Erythroblast (primary cell): ENCODE measurements at regions not wholly inside any gene's neighbourhood (a gene's known extent, or its start where the extent isn't known, plus 50 kb on each side); places are given as distances from the start of the nearest gene placed in this dataset.

ENCODE experiments used
- DNase-seq, 2 experiments: peaks; one replicate each; lab custom pipeline; 2025; lab: John Stamatoyannopoulos, UW
- GATA1 ChIP-seq: IDR thresholded peaks from 2 replicates; pipeline ENCODE4 v1.6.1; 2011; ENCODE audit warnings: low read depth, mild to moderate bottlenecking, control low read depth, low read length, moderate library complexity
- POLR2A ChIP-seq: IDR thresholded peaks from 2 replicates; pipeline ENCODE4 v1.6.1; 2011; ENCODE audit warnings: mild to moderate bottlenecking, low read length

DNA sequence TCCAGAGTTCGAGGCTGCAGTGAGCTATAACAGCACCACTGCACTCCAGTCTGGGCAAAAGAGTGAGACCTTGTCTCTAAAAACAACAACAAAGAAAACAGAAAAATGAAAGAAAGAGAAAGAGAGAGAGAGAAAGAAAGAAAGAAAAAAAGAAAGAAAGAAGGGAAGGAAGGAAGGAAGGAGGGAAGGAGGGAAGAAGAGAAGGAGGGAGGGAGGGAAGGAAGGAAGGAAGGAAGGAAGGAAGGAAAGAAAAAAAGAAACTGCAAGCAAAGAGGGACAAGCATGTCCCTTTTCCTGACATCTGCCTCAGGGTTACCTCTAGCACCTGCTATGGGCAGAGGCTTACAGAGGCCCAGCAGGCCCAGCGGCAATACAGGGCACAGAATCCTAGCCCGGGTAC is 475.0 kb downstream of the MIAT start:
- TF ChIP-seq GATA1 (no peak), POLR2A (no peak)
- DNase-seq, result no peak

DNA sequence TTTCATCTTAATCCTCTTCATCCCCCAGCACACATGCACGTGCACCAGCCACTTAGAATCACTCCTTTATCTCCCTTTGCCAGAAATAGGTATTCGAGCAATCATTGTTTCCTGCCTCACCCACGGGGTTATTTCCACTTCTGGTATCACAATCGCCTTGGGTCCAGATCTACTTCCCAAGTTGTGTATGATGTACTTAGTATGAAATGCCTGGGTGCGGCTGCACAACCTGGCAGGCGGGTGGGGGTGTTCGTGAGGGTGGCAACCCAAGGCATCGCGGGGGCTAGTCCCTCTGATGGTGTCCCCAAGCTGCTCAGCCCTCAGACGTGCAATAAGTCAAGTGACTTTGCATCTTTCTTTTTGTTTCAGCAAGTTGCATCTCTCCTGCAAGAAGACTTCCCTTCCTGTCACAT is 475.6 kb downstream of the MIAT start:
- peak; percentile 44 to 80 for DNase-seq

DNA sequence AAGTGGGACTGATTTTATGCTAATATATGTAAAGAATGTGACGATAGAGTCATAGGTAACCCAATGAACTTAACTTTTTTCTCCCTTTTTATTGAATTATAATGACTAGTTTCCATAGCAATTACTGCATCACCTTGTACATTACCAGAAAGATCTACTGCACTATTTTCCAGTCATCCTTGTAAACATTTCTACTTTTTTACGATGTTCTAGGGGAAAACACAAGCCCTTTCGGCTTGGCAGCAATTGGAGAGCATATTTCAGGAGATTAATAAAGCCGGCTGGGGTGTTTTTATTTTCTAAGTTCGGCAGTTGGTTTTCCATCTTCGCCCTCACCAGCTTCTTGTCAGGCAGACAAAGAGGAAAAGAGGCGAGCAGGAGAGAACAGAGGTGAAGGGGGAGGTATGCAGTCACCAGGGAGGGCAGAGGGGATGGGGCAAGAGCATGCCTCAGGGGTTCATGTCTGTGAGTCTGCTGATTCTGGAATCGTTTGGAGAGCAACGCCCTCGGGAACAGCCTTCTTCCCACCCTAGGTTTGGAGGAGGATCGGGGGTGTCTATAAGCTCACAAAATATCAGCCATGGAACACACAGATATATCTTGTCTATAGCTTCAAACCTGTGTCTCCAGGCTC is 476.4 kb downstream of the MIAT start:
- peak in 1 of 2 experiments; percentile 47 for DNase-seq

More for the DNA sequence above, 475.6 kb downstream of the MIAT start:
- TF ChIP-seq POLR2A (no peak), GATA1 (no peak)

DNA sequence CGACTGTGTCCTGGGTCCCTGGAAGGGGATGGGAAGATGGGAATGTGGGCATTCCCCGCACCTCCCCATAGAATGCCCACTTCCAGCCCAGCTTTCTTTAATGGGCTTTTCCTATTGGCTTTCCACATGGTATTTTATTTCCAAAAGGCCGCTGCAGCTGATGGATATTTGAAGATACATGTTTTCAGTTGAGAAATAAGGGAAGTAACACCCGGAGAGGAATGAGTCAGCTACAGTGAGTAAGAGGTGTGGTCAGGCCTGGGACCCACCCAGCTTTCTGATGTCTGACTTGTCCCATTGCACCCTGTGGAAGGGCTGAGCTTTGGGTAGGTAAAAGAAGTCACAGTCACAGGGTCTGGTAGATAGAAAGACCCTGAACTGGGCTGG is 476.9 kb downstream of the MIAT start:
- TF ChIP-seq GATA1 (no peak), POLR2A (no peak)
- peak; percentile 61 to 83 for DNase-seq

More for the DNA sequence above, 476.4 kb downstream of the MIAT start:
- TF ChIP-seq POLR2A (no peak), GATA1 (no peak)

DNA sequence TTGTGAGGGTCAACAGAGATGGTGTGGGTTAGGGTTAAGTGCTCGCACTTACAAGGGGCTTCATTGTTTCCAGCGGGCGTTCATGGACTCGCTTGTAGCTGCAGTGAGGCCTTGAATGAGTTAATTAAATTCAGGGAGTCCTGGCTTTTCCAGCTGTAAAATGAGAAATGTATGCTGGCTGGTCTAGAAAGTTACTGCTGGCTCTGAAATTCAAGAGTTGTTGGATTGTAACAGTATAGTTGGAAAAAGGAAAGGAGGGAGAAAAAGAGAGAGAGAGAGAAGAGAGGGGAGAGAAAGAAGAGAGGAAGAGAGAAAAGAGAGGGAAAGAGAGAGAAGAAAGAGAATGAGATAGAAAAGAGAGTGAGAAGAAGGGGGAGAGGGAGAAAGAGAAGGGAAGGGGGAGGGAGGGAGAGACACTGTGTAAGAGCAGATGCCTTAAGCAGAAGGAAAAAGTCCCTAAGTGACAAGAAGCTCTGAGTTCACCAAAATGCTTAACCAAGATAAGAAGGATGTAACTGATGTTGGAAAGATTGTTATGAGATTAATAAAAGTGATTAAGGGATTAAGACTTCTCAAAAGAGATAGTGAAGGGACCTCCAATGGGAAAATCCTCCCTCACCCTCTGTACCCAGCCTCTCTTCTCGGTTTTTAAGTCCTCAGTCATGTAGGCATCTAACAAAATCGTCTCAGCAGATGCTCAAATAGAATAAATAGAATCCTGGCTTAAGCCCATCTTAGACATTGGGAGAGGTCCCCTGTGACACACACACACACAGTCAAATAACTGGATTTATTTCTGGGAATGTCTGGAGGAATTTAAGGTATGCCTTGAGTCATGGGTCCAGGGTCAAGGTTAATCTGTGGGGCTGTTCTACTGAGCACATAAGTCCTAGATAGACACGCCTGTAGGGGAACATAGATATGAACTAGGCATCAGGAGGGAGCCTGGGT is 477.9 kb downstream of the MIAT start:
- DNase-seq, result no peak
- TF ChIP-seq POLR2A (no peak), GATA1 (no peak)

DNA sequence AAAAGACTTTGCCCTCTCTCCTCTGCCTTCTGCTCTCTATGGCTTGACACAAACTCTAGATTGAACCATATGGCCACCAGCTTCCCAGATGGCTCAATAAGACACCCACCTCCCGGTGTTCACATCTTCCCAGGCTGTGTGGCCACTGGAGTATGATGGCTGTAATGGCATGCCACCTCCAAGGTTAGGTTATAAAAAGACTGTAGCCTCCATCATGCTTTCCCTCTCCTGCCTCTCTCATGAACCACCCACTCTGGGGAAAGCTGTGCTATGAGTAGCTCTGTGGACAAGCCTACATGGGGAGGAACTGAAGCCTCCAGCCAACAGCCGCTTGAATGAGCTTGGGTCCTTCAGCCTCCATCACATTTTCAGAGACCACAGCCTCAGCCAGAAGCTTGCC is 479.2 kb downstream of the MIAT start:
- no peak for TF ChIP-seq GATA1
- TF ChIP-seq POLR2A, result no peak
- no peak for DNase-seq

DNA sequence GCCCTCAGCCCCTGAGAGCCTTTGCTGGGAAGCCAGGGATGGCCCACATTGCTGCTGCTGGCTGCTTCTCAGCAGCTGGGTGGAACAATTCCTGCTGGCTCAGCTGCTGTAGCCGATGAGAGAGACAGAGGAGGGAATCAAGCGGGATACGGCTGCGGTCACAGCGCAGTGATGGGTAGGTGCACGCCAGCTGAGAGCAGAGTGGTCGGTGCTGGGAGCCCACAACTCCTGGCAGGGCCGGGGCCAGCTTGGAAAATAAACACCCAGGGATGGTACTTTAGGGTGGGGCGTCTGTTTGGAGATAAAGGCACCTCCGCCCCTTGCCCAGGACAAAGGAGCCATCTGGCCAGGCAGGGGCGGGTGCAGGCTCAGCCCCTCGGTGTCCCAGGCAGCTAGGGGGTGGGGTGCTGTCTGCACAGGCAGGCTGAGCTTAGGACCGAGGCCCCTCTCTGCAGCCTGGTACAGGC is 480.5 kb downstream of the MIAT start:
- DNase-seq, result no peak
- TF ChIP-seq POLR2A (no peak), GATA1 (no peak)

DNA sequence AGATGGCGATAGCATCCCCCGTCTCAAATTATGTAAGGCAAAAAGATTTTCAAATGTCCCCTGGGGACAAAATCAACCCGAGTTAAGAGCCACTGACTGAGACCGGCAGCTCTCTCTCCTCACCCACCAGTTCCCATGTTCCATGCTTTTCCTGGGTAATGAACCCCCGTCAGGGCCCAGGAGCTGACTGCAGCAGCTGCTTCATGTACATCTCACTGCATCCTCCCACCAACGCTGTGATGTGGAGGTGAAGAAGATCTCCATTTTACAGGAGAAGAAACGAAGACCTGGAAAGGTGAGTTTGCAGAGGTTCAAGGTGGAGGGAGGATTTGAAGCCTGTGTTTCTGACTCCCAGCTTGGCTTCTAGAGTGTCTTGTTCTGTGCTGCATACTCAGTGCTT is 481.1 kb downstream of the MIAT start:
- TF ChIP-seq POLR2A (no peak), GATA1 (no peak)
- no peak for DNase-seq

DNA sequence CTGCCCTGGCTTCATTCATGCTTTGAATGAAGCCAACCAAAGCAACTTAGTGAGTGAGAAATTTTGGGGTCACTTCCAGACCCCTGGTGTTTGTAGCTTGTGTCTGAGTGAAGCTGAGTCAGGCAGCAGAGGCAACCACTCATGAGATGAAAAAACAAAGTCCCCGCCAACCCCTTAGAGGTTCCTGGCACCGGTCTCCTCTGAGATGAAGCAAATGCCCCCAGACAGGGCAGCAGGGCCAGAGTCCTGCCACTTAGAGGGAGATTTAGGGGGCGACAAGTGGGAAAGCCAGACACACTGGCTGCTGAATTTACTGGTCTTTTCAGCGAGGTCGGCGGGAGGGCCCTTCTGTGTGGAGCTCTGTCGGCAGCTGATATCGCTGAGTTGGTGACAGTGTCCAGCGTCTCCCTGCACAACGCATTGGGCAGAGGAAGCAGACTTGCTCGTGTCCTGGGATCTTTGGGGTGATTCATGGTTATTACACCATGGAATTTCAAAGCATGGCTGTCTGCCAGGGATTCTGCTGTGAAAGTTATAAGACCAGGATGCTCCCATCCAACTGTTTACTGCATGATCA is 482.6 kb downstream of the MIAT start:
- no peak for DNase-seq
- TF ChIP-seq GATA1, result no peak
- no peak for TF ChIP-seq POLR2A

DNA sequence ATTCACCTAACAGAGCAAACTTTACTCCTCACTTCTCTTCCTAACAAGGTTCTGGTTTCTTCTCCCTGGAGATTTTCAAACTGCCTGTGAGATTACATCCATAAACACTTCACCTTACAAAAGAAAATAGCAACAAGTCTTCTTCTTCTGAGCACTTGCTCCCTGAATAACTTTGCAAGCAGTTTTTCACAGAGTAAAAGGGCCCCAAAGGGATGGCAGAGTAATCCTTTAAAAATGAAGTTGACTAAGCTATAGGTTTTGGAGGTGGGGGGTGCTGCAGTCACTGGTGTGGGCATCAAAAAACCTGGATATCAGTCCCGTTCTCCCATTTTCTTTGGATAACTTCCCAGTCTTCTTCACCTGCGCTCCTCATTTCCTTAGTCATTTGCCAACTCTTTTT is 484.9 kb downstream of the MIAT start:
- no peak for TF ChIP-seq GATA1
- DNase-seq, result no peak

DNA sequence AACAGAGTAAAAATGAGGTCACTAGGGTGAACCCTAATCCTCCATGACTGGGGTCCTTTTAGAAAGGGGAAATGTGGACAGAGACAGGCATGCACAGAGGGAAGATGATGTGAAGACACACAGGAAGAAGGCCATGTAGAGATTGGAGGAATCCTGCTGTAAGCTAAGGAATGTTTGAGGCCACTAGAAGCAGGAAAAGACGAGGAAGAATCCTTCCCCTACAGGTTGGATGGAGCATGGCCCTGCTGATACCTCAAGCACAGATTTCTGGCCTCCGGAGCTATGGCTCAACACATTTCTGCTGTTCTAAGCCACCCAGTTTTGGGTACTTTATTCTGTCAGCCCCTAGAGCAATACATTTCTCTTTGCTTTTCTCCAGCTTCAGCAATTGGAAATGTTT is 486.9 kb downstream of the MIAT start:
- no peak for DNase-seq
- TF ChIP-seq POLR2A, result no peak
- no peak for TF ChIP-seq GATA1

DNA sequence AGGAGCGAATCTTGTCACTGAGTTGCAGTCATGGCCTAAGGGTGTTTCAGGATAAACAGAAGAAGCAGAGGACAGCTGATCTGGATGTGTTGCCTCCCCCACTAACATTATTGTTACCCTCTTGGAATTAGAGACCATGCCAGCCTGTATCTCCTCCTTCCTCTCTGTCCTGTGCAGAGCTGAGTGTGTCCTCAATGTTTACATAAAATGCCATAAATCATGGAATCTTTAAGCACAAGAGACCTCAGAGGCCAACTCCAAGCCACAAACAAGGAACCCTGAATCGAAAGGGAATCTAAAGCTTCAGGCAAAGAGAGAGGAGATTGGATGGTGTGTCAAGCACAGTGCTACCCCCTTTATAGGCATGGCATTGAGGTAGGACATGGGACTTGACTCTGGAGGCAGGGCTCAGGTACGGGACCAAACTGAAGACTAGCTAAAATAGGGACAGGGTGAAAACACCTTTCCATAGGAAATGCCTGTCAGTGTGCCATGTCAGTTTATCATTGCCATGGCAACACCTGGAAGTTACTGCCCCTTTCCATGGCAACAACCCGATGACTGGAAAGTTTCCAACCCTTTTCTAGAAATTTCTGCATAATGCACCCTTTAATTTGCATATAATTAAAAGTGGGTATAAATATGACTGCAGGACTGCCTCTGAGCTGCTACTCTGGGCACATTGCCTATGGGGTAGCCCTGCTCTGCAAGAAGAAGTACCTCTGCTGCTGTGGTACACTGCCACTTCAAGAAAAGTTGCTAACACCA is 489.7 kb downstream of the MIAT start:
- TF ChIP-seq GATA1, result no peak
- no peak for TF ChIP-seq POLR2A
- no peak for DNase-seq

DNA sequence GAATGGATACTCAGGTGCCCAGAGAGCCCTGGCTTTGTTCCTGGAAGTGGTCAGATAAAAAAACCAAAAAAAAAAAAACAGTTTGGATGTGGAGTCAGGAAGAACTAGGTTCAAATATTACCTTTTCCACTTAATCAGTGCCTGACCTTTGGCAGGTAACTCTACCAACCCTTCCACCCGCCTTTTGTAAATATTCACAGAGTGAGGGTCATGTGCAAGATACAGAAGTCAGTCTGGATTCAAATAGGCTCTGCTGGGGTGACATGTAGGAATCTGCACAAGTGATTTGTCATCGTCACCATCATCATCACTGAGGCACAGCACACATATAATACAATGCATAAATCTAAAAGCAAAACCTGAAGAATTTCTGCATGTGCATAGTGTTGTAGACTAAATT is 490.7 kb downstream of the MIAT start:
- no peak for DNase-seq
- TF ChIP-seq POLR2A (no peak), GATA1 (no peak)
